Limb (tissue), 2 donors: ENCODE measurements at regions not wholly inside any gene's neighbourhood (a gene's known extent, or its start where the extent isn't known, plus 50 kb on each side); places are given as distances from the start of the nearest gene placed in this dataset.
"Not testable (repeated sequence)": the region's sequence is repeated elsewhere in the genome, so short reads cannot be mapped to it uniquely, and the experiment has no call there.

Experiments used
- DNase-seq, 2 donors: peaks; one replicate each; pipeline ENCODE4 v3.0.0-alpha.2; 2016; ENCODE audit errors: extremely low spot score in 2 of 2

- no peak for DNase-seq
These were observed 134.8 kb downstream of the RTP5 start for GRCh38 chr2:242004223-242004901.

GRCh38 chr2:242004902-242005230 lies 135.3 kb downstream of the RTP5 start:
- DNase-seq, result no peak

GRCh38 chr2:242006091-242006634 lies 136.6 kb downstream of the RTP5 start:
- DNase-seq, result not testable (repeated sequence)

GRCh38 chr2:242008908-242009307 lies 139.4 kb downstream of the RTP5 start:
- DNase-seq, result not testable (repeated sequence)

- DNase-seq, result not testable (repeated sequence)
These were observed 140.3 kb downstream of the RTP5 start for GRCh38 chr2:242009846-242010245.

GRCh38 chr2:242010252-242011166 lies 141.0 kb downstream of the RTP5 start:
- DNase-seq, result not testable (repeated sequence)

- DNase-seq, result no peak
These were observed 141.6 kb downstream of the RTP5 start for GRCh38 chr2:242011167-242011513.

- DNase-seq, result no peak
These were observed 142.0 kb downstream of the RTP5 start for GRCh38 chr2:242011516-242011915.

GRCh38 chr2:242011991-242012764 lies 142.6 kb downstream of the RTP5 start:
- DNase-seq, result no peak

- DNase-seq, result no peak
These were observed 143.6 kb downstream of the RTP5 start for GRCh38 chr2:242012956-242013764.

GRCh38 chr2:242013771-242014170 lies 144.2 kb downstream of the RTP5 start:
- DNase-seq, result no peak

- no peak for DNase-seq
These were observed 145.9 kb downstream of the RTP5 start for GRCh38 chr2:242015108-242016065.

GRCh38 chr2:242017086-242017485 lies 147.6 kb downstream of the RTP5 start:
- no peak for DNase-seq

GRCh38 chr2:242018416-242018815 lies 148.9 kb downstream of the RTP5 start:
- not testable (repeated sequence) for DNase-seq

GRCh38 chr2:242019344-242019743 lies 149.8 kb downstream of the RTP5 start:
- DNase-seq, result no peak

- DNase-seq, result no peak
These were observed 150.9 kb downstream of the RTP5 start for GRCh38 chr2:242020196-242021004.

- no peak for DNase-seq
These were observed 153.2 kb downstream of the RTP5 start for GRCh38 chr2:242022550-242023290.

- DNase-seq, result no peak
These were observed 155.3 kb downstream of the RTP5 start for GRCh38 chr2:242024751-242025355.
